ENCODE measurements at regions not wholly inside any gene's neighbourhood (a gene's known extent, or its start where the extent isn't known, plus 50 kb on each side); places are given as distances from the start of the nearest gene placed in this dataset.

DNA sequence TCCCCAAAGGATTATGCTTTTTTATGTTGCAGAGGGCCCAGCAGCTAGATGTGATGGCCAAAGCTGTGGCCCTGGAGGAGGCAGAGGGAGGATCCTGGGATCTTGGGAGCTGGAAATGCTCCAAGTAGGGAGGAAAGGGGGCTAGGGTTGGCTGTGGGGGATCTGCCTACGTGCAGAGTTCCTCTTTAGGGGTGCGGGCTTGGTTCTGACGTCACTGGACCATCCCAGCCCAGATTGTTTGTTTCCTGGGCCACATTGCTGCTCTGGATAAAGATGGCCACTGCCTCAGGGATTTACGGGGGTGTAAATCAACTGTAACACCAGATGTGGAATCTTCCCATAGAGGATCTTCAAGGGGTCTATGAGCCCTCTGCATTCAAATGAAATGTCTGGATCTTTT is 110.3 kb upstream of the SYT13 start:
- H2AK5ac ChIP-seq (ENCODE audit: low read depth, low read length) = no peak overlapping the region
- in situ Hi-C loops (cut with MboI; ENCODE audit: low sequenced_read_pairs) = no loop called here
- no peaks in the 10 kb centered on the region for H3K9me1 ChIP-seq (ENCODE audit: insufficient read depth, low read length)
- H3K27ac ChIP-seq (ENCODE audit: insufficient read depth, low read length) = no peak overlapping the region
- no TSS peak for BruUV-seq (replicated peaks)
- ChIA-PET CTCF (interaction anchor here (1.9 kb wide), 1 partner anchor 25 kb away, joined by 4 read pairs; no protein-coding TSS in a partner anchor), POLR2A (ENCODE audit: unreplicated experiment) (no interaction called here)
- no peak overlapping the region for H3K14ac ChIP-seq (replicated peaks; ENCODE audit: low read depth, low read length)
- no peak overlapping the region for H4K91ac ChIP-seq (ENCODE audit: insufficient read depth, low read depth, low read length)
- WGBS, 2 experiments (ENCODE audit: extremely low coverage in 2 of 2, insufficient read length in 1 of 2) = no CpG with 5 or more reads among the region's 4 CpGs
- no peaks in the 10 kb centered on the region for H3K9me3 ChIP-seq (ENCODE audit: control insufficient read depth, insufficient read depth, low read length)
- H2BK15ac ChIP-seq (ENCODE audit: low read depth, low read length) = no peak overlapping the region
- TF ChIP-seq CHD1 (IDR thresholded peaks at IDR 0.05; ENCODE audit: low read depth, low read length) = no peak
- TF ChIP-seq USF2 (IDR thresholded peaks at IDR 0.05; ENCODE audit: low read depth, low read length) = no peak
- TF ChIP-seq RFX5 (IDR thresholded peaks at IDR 0.05; ENCODE audit: low read depth, low read length) = no peak
- no peak for TF ChIP-seq FOS (IDR thresholded peaks at IDR 0.05; ENCODE audit: low read depth, low read length)
- no peak for TF ChIP-seq RCOR1 (IDR thresholded peaks at IDR 0.05; ENCODE audit: insufficient replicate concordance, low read length)
- no peak for TF ChIP-seq NFE2L2 (IDR thresholded peaks at IDR 0.05; ENCODE audit: low read depth, low read length)
- TF ChIP-seq MAZ (IDR thresholded peaks at IDR 0.05; ENCODE audit: borderline replicate concordance, low read depth, low read length) = no peak
- no peak for TF ChIP-seq SMC3 (IDR thresholded peaks at IDR 0.05; ENCODE audit: low read depth, low read length)
- no peak for TF ChIP-seq POLR2A (IDR thresholded peaks at IDR 0.05; ENCODE audit: low read depth, low read length)
- TF ChIP-seq BHLHE40 (IDR thresholded peaks at IDR 0.05; ENCODE audit: low read depth, low read length) = no peak
- TF ChIP-seq RAD21 (IDR thresholded peaks at IDR 0.05; ENCODE audit: low read length) = no peak
- no peak for TF ChIP-seq MAFK (IDR thresholded peaks at IDR 0.05; ENCODE audit: low read depth, low read length)
- no peak overlapping the region for H2BK20ac ChIP-seq (ENCODE audit: low read depth, low read length)
- no peaks in the 10 kb centered on the region for H3K79me1 ChIP-seq (ENCODE audit: low read depth in 1 of 2, low read length in 2 of 2)
- no peak overlapping the region for H4K8ac ChIP-seq (ENCODE audit: low read depth in 2 of 2, low read length in 2 of 2)
- peaks cover 5% of the 10 kb centered on the region for H3K27me3 ChIP-seq (ENCODE audit: control insufficient read depth, insufficient read depth, low read length)
- H3K4ac ChIP-seq (ENCODE audit: low read depth, low read length) = no peak overlapping the region
- H3K4me2 ChIP-seq (ENCODE audit: low read depth, low read length) = no peak overlapping the region
- no peak overlapping the region for H4K5ac ChIP-seq (ENCODE audit: low read depth, low read length)
- H3K23ac ChIP-seq (ENCODE audit: low read depth, low read length) = no peak overlapping the region
- H2BK5ac ChIP-seq (ENCODE audit: low read depth, low read length, poor library complexity, severe bottlenecking) = no peak overlapping the region
- dilution Hi-C loops (cut with HindIII; ENCODE audit: low sequenced_read_pairs, unreplicated experiment) = no loop called here
- H3K36me3 ChIP-seq (ENCODE audit: control insufficient read depth, insufficient read depth, low read length) = no peaks in the 10 kb centered on the region
- ATAC-seq (ENCODE audit: low read depth) = no peak
- no peak overlapping the region for H2AK9ac ChIP-seq (replicated peaks; ENCODE audit: low read depth, low read length, poor library complexity)
- no peak overlapping the region for H2AFZ ChIP-seq (replicated peaks; ENCODE audit: low read length, poor library complexity)
- intact Hi-C loops (cut with micrococcal nuclease) = no loop called here
- H3K56ac ChIP-seq (ENCODE audit: extremely low read depth, insufficient read depth, low read length) = no peak overlapping the region
- H3K4me3 ChIP-seq (ENCODE audit: insufficient read depth, low read depth, low read length) = no peak overlapping the region
- no peaks in the 10 kb centered on the region for H4K20me1 ChIP-seq (ENCODE audit: insufficient read depth, low read length)
- H3K18ac ChIP-seq (ENCODE audit: low read depth, low read length) = no peak overlapping the region
- no peaks in the 10 kb centered on the region for H3K4me1 ChIP-seq (ENCODE audit: control insufficient read depth, insufficient read depth, low read length)
- H2BK120ac ChIP-seq (ENCODE audit: low read depth, low read length) = no peak overlapping the region
- no peak for DNase-seq
- no peak overlapping the region for H3K9ac ChIP-seq (ENCODE audit: low read depth, low read length)

All from IMR-90 (cell line).